NB4 (cell line): ENCODE measurements at regions not wholly inside any gene's neighbourhood (a gene's known extent, or its start where the extent isn't known, plus 50 kb on each side); places are given as distances from the start of the nearest gene placed in this dataset.

ENCODE experiments used
- CTCF ChIP-seq: IDR thresholded peaks from one replicate; pipeline ENCODE4 v1.5.1; 2012; ENCODE audit warnings: low read depth, low read length
- POLR2A ChIP-seq: IDR thresholded peaks from 2 replicates; pipeline ENCODE4 v1.6.1; 2011; ENCODE audit warnings: mild to moderate bottlenecking; ENCODE audit not compliant: insufficient read length; ENCODE audit errors: extremely low read depth

DNA sequence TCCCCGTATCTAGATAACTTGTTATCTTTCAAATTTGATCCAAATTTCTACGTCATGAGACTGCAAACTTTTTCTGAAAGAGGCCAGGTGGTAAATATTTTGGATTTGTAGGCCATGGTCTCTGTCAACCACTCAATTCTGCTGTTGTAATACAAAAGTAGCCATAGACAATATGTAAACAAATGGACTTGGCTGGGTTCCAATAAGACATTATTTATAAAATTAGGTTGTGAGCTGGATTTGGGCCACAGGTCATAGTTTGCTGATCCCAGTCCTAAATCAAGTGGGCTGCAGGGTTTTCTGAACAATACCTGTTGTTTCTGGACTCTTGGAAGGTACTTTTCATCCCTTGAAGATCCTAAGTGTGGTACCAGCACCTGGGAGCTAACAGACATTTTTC is 1178.0 kb downstream of the SORCS1 start:
- no peak for TF ChIP-seq CTCF
- no peak for TF ChIP-seq POLR2A
